NB4 (cell line): ENCODE measurements at regions not wholly inside any gene's neighbourhood (a gene's known extent, or its start where the extent isn't known, plus 50 kb on each side); places are given as distances from the start of the nearest gene placed in this dataset.

Experiments
- DNase-seq: peaks from one replicate; pipeline ENCODE4 v3.0.0; 2010; ENCODE audit warnings: low read depth
- H3K4me3 ChIP-seq: one replicate; pipeline ENCODE4 v1.5.1; 2011; ENCODE audit warnings: mild to moderate bottlenecking, low read depth, low read length, moderate library complexity
- MYC ChIP-seq: IDR thresholded peaks from 2 replicates; pipeline ENCODE4 v1.6.1; 2011; ENCODE audit warnings: low read depth, low read length
- POLR2A ChIP-seq: IDR thresholded peaks from 2 replicates; pipeline ENCODE4 v1.6.1; 2011; ENCODE audit warnings: mild to moderate bottlenecking; ENCODE audit not compliant: insufficient read length; ENCODE audit errors: extremely low read depth
- TF ChIP-seq, protein P1 (sequence below): IDR thresholded peaks from 2 replicates; pipeline ENCODE4 v1.6.1; 2011; ENCODE audit warnings: low read depth, low read length
- TF ChIP-seq, protein P2 (sequence below): IDR thresholded peaks from one replicate; pipeline ENCODE4 v1.5.1; 2012; ENCODE audit warnings: low read depth, low read length

DNA sequence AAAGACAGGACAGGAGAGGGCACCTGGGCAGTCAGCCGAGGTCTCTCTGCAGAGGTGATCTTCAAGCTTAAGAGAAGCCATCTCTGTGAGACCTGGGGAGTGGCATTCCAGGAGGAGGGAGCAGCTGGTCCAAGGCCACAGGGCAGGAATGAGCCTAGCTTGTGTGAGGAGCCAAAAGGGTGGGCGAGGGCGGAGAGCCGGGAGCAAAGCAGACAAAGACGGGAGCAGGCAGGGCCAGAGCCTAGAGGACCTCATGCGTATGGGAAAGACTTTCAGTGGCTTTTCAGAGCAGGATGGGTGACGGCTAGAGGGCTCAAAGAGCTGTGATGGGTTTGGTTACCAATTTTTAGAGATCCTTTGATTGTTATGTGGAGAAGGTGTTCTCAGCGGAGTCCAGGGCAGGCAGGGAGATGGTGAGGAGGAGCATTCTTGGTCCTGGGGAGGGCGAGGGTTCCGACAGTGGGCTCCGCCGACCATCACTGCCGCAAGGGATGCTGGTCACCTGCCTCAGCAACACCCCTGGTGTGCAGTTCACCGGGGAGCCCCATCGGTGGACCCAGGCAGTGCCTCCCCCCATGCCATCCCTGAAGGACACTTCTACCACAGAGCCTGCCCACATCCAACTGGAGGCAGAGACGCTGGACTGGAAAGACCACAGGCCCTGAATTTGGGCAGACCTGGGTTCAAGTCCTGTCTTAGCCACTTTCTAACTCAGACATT is 122.9 kb upstream of the IRF2BP2 start:
- TF ChIP-seq, protein P1, sequence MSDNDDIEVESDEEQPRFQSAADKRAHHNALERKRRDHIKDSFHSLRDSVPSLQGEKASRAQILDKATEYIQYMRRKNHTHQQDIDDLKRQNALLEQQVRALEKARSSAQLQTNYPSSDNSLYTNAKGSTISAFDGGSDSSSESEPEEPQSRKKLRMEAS, result no peak
- TF ChIP-seq, protein P2, sequence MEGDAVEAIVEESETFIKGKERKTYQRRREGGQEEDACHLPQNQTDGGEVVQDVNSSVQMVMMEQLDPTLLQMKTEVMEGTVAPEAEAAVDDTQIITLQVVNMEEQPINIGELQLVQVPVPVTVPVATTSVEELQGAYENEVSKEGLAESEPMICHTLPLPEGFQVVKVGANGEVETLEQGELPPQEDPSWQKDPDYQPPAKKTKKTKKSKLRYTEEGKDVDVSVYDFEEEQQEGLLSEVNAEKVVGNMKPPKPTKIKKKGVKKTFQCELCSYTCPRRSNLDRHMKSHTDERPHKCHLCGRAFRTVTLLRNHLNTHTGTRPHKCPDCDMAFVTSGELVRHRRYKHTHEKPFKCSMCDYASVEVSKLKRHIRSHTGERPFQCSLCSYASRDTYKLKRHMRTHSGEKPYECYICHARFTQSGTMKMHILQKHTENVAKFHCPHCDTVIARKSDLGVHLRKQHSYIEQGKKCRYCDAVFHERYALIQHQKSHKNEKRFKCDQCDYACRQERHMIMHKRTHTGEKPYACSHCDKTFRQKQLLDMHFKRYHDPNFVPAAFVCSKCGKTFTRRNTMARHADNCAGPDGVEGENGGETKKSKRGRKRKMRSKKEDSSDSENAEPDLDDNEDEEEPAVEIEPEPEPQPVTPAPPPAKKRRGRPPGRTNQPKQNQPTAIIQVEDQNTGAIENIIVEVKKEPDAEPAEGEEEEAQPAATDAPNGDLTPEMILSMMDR, result no peak
- no peak for TF ChIP-seq MYC
- TF ChIP-seq POLR2A, result no peak
- no peak for DNase-seq
- no peak overlapping the region for H3K4me3 ChIP-seq

DNA sequence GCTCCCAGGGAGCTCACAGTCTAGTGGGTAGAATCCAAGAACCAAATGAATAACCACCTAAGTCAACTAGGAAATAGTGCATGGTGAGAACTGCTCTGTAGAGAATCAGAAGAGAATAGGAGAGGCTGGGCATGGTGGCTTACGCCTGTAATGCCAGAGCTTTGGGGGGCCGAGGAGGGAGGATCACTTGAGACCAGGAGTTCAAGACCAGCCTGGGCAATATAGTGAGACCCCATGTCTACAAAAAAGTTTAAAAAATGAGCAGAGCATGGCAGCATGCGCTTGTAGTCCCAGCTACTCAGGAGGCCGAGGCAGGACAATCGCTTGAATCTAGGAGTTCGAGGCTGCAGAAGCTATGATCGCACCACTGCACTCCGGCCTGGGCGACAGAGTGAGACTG is 122.3 kb upstream of the IRF2BP2 start:
- H3K4me3 ChIP-seq, result no peak overlapping the region
- no peak for DNase-seq
- TF ChIP-seq, protein P2, result no peak
- TF ChIP-seq MYC, result no peak
- TF ChIP-seq POLR2A, result no peak

DNA sequence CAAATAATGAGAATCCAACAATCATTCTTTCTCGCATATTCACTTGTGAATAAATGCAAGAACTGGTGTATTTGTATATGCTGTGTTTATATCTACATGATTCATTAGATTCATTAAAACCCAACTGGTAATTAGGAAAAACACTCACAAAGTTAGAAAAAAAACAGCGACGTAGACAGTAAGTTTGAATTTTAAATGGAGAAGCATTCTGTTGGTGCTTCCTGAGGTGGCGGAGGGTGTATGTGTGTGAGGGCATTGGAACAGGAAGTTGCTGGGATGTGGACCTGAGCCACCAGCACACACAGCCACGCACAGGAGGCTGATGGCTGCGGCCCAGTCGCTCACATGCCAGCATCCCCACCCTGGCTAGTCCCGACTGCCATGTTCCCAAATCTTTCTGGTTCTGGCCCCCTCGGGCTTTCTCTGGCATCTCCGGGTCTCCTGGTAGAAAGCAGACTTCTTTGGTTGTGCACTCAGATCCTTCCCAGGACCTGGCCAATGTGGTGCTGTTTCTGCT is 121.6 kb upstream of the IRF2BP2 start:
- TF ChIP-seq, protein P2, result no peak
- TF ChIP-seq, protein P1, result no peak
- H3K4me3 ChIP-seq, result no peak overlapping the region
- DNase-seq, result no peak

DNA sequence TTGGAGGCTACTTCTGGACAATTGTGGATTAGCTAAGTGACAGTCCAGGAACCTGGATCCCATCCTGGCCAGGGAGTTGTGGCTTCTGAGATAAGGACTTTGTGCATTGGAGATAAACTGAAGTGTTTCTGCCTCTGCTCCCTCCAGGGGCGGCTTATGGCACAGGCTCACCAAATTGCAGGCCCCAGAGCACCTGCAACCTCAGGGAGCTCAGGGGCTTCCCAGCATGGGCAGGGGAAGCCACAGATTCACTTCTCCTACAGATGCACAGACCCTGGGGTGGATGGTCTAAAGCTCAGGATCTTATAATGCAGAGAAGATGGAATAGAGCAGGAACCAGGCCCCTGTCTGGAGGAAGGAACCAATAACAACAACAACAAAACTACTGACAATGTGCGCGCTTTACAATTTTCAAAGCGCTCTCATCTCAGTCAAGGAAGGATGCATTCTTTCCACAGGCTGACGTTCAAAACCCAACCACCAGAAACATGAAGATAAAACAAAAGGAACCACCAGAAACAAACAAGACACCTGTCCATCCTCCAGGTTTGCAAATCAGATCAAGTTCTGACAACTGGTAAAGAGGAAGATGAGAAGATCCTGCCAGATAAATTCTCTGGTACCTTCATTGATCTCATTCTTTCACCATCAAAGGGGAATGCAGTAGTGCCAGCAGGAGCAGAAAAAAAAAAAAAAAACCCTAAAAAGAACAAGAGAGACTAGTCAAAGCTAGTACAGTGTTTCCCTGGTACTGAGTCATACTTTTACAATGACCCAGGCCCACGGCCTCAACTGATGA is 121.0 kb upstream of the IRF2BP2 start:
- TF ChIP-seq MYC, result no peak
- no peak for TF ChIP-seq POLR2A
- TF ChIP-seq, protein P1, result no peak
- TF ChIP-seq, protein P2, result no peak
- H3K4me3 ChIP-seq, result no peak overlapping the region
- no peak for DNase-seq

DNA sequence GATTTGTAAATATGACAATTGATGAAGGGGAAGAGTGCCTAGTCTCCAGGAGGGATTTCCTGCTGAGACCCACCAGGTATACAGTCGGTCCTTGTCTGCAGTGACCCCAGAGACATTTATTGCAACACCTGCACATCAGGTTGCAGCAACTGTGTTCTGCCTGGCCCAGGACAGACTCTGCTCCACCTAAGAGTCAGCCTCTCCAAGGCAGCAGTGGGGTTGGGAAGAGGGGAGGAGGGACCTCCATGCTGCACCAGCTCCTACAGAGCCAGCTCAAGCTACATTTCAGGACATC is 120.4 kb upstream of the IRF2BP2 start:
- no peak overlapping the region for H3K4me3 ChIP-seq
- DNase-seq, result no peak
- TF ChIP-seq, protein P1, result no peak
- TF ChIP-seq POLR2A (no peak), MYC (no peak)
- TF ChIP-seq, protein P2, result no peak
